OCI-LY1 (cell line): ENCODE measurements at regions not wholly inside any gene's neighbourhood (a gene's known extent, or its start where the extent isn't known, plus 50 kb on each side); places are given as distances from the start of the nearest gene placed in this dataset.

Source experiments
- EZH2 ChIP-seq: fragments of 200-600 bp; sonication (generic), shearing (Covaris generic); IDR thresholded peaks from 2 replicates; pipeline ENCODE4 v1.8.0; 2017; ENCODE audit warnings: borderline replicate concordance, mixed run types, mild to moderate bottlenecking, antibody characterized with exemption, low read length, moderate library complexity, mixed read lengths
- TF ChIP-seq, protein P1 (sequence below): fragments of 200-600 bp; sonication (generic), shearing (Covaris generic); IDR thresholded peaks from 2 replicates; pipeline ENCODE4 v1.5.1; 2017; ENCODE audit warnings: mild to moderate bottlenecking, antibody characterized with exemption, low read length, moderate library complexity, mixed read lengths

GRCh38 chr10:55358539-55358938, 557.5 kb upstream of the PCDH15 start:
- no peak for TF ChIP-seq EZH2
- TF ChIP-seq, protein P1, sequence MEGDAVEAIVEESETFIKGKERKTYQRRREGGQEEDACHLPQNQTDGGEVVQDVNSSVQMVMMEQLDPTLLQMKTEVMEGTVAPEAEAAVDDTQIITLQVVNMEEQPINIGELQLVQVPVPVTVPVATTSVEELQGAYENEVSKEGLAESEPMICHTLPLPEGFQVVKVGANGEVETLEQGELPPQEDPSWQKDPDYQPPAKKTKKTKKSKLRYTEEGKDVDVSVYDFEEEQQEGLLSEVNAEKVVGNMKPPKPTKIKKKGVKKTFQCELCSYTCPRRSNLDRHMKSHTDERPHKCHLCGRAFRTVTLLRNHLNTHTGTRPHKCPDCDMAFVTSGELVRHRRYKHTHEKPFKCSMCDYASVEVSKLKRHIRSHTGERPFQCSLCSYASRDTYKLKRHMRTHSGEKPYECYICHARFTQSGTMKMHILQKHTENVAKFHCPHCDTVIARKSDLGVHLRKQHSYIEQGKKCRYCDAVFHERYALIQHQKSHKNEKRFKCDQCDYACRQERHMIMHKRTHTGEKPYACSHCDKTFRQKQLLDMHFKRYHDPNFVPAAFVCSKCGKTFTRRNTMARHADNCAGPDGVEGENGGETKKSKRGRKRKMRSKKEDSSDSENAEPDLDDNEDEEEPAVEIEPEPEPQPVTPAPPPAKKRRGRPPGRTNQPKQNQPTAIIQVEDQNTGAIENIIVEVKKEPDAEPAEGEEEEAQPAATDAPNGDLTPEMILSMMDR = no peak
